ENCODE measurements at regions not wholly inside any gene's neighbourhood (a gene's known extent, or its start where the extent isn't known, plus 50 kb on each side); places are given as distances from the start of the nearest gene placed in this dataset.

GRCh38 chr1:219791766-219792165 lies 136.6 kb downstream of the SLC30A10 start:
- TF ChIP-seq CTCF (IDR thresholded peaks at IDR 0.05 in 8 of 11, conservative IDR thresholded peaks at IDR 0.05 in 3 of 11), result no peak
- TF ChIP-seq POLR2A (IDR thresholded peaks at IDR 0.05), result no peak
